HG02970 (cell line): ENCODE measurements at regions not wholly inside any gene's neighbourhood (a gene's known extent, or its start where the extent isn't known, plus 50 kb on each side); places are given as distances from the start of the nearest gene placed in this dataset.
"Not testable (repeated sequence)": the region's sequence is repeated elsewhere in the genome, so short reads cannot be mapped to it uniquely, and the experiment has no call there.

Experiments
- ATAC-seq: cut with Tn5 transposase; IDR thresholded peaks from one replicate; pipeline ENCODE4 v1.9.1; 2021; ENCODE audit warnings: mild to moderate bottlenecking, moderate library complexity, moderate number of reproducible peaks; ENCODE audit not compliant: unreplicated experiment, low FRiP score

GRCh38 chrX:128807367-128807766 is 715.9 kb downstream of the SMARCA1 start:
- no peak for ATAC-seq

GRCh38 chrX:128805236-128805635 is 718.1 kb downstream of the SMARCA1 start:
- ATAC-seq, result no peak

- ATAC-seq, result no peak
These were observed 718.5 kb downstream of the SMARCA1 start for GRCh38 chrX:128804828-128805227.

- no peak for ATAC-seq
These were observed 723.2 kb downstream of the SMARCA1 start for GRCh38 chrX:128800138-128800537.

- not testable (repeated sequence) for ATAC-seq
These were observed 730.9 kb upstream of the ACTRT1 start for GRCh38 chrX:128783139-128783538.

GRCh38 chrX:128781506-128781905 is 729.3 kb upstream of the ACTRT1 start:
- ATAC-seq, result no peak

GRCh38 chrX:128780934-128781333 is 728.7 kb upstream of the ACTRT1 start:
- no peak for ATAC-seq

- no peak for ATAC-seq
These were observed 717.3 kb upstream of the ACTRT1 start for GRCh38 chrX:128769495-128769894.

GRCh38 chrX:128759745-128760144 is 707.5 kb upstream of the ACTRT1 start:
- ATAC-seq, result no peak

- no peak for ATAC-seq
These were observed 707.0 kb upstream of the ACTRT1 start for GRCh38 chrX:128759177-128759576.

- no peak for ATAC-seq
These were observed 701.9 kb upstream of the ACTRT1 start for GRCh38 chrX:128754130-128754529.

- no peak for ATAC-seq
These were observed 687.3 kb upstream of the ACTRT1 start for GRCh38 chrX:128739539-128739938.

- no peak for ATAC-seq
These were observed 676.7 kb upstream of the ACTRT1 start for GRCh38 chrX:128728943-128729342.

- ATAC-seq, result no peak
These were observed 665.7 kb upstream of the ACTRT1 start for GRCh38 chrX:128717635-128718578.

GRCh38 chrX:128714425-128714824 is 662.2 kb upstream of the ACTRT1 start:
- no peak for ATAC-seq

GRCh38 chrX:128699716-128700285 is 647.6 kb upstream of the ACTRT1 start:
- ATAC-seq, result no peak

- no peak for ATAC-seq
These were observed 646.5 kb upstream of the ACTRT1 start for GRCh38 chrX:128698573-128699181.

GRCh38 chrX:128691872-128692271 is 639.7 kb upstream of the ACTRT1 start:
- no peak for ATAC-seq

- ATAC-seq, result no peak
These were observed 633.2 kb upstream of the ACTRT1 start for GRCh38 chrX:128685387-128685786.

GRCh38 chrX:128676651-128677050 is 624.4 kb upstream of the ACTRT1 start:
- no peak for ATAC-seq

- ATAC-seq, result not testable (repeated sequence)
These were observed 622.3 kb upstream of the ACTRT1 start for GRCh38 chrX:128674326-128675086.
